ENCODE measurements at regions not wholly inside any gene's neighbourhood (a gene's known extent, or its start where the extent isn't known, plus 50 kb on each side); places are given as distances from the start of the nearest gene placed in this dataset.

DNA sequence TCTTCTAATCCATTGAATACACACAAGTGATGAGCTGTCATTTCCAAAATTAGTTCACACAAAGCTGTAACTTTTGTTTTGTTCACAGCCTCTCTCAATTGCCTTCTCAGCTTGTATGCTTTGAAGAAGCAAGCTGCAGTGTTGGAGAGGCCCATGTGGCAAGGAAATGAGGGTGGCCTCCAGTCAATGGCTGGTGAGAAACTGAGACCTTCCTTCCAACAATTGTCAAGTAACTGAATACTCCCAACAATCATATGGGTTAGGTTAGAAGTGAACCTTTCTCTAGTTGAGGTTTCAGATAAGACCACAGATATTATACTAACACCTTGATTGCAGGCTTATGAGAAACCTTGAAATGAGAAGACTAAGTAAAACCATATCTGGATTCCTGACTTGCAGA is 82.4 kb upstream of the SOX9 start:
- TF ChIP-seq, protein P1, sequence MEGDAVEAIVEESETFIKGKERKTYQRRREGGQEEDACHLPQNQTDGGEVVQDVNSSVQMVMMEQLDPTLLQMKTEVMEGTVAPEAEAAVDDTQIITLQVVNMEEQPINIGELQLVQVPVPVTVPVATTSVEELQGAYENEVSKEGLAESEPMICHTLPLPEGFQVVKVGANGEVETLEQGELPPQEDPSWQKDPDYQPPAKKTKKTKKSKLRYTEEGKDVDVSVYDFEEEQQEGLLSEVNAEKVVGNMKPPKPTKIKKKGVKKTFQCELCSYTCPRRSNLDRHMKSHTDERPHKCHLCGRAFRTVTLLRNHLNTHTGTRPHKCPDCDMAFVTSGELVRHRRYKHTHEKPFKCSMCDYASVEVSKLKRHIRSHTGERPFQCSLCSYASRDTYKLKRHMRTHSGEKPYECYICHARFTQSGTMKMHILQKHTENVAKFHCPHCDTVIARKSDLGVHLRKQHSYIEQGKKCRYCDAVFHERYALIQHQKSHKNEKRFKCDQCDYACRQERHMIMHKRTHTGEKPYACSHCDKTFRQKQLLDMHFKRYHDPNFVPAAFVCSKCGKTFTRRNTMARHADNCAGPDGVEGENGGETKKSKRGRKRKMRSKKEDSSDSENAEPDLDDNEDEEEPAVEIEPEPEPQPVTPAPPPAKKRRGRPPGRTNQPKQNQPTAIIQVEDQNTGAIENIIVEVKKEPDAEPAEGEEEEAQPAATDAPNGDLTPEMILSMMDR (IDR thresholded peaks at IDR 0.05): no peak
- TF ChIP-seq POLR2AphosphoS5 (IDR thresholded peaks at IDR 0.05; ENCODE audit: low read depth, low read length) (no peak), REST (IDR thresholded peaks at IDR 0.05; ENCODE audit: insufficient read depth in 1 of 2, low read depth in 2 of 2, low read length in 1 of 2) (no peak)

All from Panc1 (cell line).